ENCODE measurements at regions not wholly inside any gene's neighbourhood (a gene's known extent, or its start where the extent isn't known, plus 50 kb on each side); places are given as distances from the start of the nearest gene placed in this dataset.
"Not testable (repeated sequence)": the region's sequence is repeated elsewhere in the genome, so short reads cannot be mapped to it uniquely, and the experiment has no call there.

DNA sequence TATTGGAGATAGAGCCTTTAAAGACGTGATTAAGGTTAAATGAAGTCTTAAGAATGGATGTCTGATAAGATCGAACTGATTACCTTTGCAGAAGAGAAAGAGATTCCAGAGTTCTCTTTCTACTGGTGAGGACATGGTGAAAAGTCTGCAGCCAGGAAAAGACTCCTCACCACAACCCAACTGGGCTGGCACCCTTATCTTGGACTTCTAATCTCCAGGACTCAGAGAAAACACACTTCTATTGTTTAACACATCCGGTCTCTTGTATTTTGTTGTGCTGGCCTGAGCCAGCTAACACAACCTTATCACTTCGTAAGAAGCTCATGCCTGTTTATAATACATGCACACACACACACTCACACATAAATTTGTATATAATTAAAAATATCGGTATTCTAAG lies 489.1 kb downstream of the PRDM9 start:
- Histone ChIP-seq H3K4me1 (no peaks in the 10 kb centered on the region), H3K9me3 (no peaks in the 10 kb centered on the region), H3K27ac (no peak overlapping the region), H3K36me3 (no peaks in the 10 kb centered on the region), H3K4me3 (no peak overlapping the region), H3K27me3 (no peaks in the 10 kb centered on the region), H3K9ac (ENCODE audit: low read depth in 2 of 2, low read length in 2 of 2) (no peak overlapping the region)
- TF ChIP-seq, protein P1, sequence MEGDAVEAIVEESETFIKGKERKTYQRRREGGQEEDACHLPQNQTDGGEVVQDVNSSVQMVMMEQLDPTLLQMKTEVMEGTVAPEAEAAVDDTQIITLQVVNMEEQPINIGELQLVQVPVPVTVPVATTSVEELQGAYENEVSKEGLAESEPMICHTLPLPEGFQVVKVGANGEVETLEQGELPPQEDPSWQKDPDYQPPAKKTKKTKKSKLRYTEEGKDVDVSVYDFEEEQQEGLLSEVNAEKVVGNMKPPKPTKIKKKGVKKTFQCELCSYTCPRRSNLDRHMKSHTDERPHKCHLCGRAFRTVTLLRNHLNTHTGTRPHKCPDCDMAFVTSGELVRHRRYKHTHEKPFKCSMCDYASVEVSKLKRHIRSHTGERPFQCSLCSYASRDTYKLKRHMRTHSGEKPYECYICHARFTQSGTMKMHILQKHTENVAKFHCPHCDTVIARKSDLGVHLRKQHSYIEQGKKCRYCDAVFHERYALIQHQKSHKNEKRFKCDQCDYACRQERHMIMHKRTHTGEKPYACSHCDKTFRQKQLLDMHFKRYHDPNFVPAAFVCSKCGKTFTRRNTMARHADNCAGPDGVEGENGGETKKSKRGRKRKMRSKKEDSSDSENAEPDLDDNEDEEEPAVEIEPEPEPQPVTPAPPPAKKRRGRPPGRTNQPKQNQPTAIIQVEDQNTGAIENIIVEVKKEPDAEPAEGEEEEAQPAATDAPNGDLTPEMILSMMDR (IDR thresholded peaks at IDR 0.05), result no peak
- no peak for DNase-seq
- intact Hi-C loops (cut with DNase I), result no loop called here

DNA sequence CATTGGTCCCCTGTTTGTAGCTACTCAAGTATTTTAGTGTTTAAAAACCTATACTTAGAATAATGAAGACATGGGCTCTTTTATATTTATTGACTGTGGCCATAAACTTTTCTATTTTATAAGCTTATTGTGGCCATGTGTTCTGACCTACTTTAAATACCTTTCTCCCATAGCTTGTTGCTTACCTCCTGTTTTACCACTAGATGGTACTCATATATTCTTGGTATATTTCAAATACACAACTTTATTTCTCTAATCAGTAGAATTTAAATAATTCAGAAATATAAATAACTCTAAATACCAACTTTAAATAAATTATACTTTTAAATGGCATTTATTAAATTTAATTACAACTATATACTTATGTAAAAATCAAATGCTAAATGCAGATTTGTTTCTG lies 498.0 kb downstream of the PRDM9 start:
- Histone ChIP-seq H3K9me3 (no peaks in the 10 kb centered on the region), H3K9ac (ENCODE audit: low read depth in 2 of 2, low read length in 2 of 2) (no peak overlapping the region), H3K27me3 (no peaks in the 10 kb centered on the region), H3K36me3 (no peaks in the 10 kb centered on the region), H3K4me1 (no peaks in the 10 kb centered on the region), H3K4me3 (no peak overlapping the region), H3K27ac (no peak overlapping the region)
- TF ChIP-seq, protein P1 (IDR thresholded peaks at IDR 0.05), result no peak
- DNase-seq, result no peak
- intact Hi-C loops (cut with DNase I), result no loop called here

DNA sequence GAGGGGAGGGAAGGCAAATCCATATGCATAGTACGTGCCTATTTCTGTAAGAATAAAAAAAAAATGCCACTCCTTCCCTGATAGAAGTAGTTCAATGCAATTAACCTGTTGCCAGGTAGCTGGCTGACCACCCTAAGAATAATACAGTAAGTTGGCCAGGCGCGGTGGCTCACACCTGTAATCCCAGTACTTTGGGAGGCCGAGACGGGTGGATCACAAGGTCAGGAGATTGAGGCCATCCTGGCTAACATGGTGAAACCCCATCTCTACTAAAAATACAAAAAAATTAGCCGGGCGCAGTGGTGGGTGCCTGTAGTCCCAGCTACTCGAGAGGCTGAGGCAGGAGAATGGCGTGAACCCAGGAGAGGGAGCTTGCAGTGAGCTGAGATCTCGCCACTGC lies 510.3 kb downstream of the PRDM9 start:
- H3K4me1 ChIP-seq; H3K27ac ChIP-seq; H3K4me3 ChIP-seq; H3K36me3 ChIP-seq; intact Hi-C loops (cut with DNase I); DNase-seq; H3K9ac ChIP-seq (ENCODE audit: low read depth in 2 of 2, low read length in 2 of 2); H3K27me3 ChIP-seq; H3K9me3 ChIP-seq: not testable (repeated sequence)

DNA sequence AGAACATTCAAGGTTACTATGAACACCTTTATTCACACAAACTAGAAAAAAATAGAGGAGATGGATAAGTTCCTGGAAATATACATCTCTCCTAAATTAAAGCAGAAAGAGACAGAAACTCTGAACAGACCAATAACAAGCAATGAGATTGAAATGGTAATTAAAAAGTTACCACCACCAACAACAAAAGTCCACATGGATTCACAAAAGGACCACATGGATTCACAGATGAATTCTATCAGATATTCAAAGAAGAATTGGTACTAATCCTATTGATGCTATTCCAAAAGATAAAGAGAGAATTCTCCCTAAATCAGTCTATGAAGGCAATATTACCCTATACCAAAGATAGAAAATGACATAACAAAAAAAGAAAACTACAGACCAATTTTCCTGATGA lies 518.9 kb downstream of the PRDM9 start:
- no peak for DNase-seq
- no peak overlapping the region for H3K4me3 ChIP-seq
- no peaks in the 10 kb centered on the region for H3K27me3 ChIP-seq
- H3K9me3 ChIP-seq, result no peaks in the 10 kb centered on the region
- no peaks in the 10 kb centered on the region for H3K4me1 ChIP-seq
- H3K36me3 ChIP-seq, result no peaks in the 10 kb centered on the region
- no peak overlapping the region for H3K9ac ChIP-seq (ENCODE audit: low read depth in 2 of 2, low read length in 2 of 2)
- intact Hi-C loops (cut with DNase I), result no loop called here
- no peak overlapping the region for H3K27ac ChIP-seq
- TF ChIP-seq, protein P1 (IDR thresholded peaks at IDR 0.05), result no peak

DNA sequence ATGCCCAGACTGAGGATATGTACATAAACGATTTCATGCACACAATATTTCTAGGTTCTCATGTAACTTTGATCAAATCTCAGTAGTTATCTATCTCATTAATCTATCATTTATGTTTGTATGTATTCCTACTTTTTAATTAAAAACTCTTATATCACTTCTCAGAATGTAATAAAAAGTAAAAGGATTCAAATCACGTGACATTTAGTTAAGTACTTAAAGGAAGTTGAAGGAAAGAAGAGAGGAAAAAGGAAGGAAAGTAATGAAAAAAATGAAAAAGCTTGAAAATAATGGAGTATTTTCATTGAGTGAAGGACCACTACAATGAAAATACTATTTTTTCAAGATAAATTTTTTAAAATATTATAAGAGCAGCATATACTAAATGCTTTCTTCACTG lies 535.3 kb downstream of the PRDM9 start:
- Histone ChIP-seq H3K9ac (ENCODE audit: low read depth in 2 of 2, low read length in 2 of 2) (no peak overlapping the region), H3K4me1 (no peaks in the 10 kb centered on the region), H3K27me3 (no peaks in the 10 kb centered on the region), H3K4me3 (no peak overlapping the region), H3K36me3 (no peaks in the 10 kb centered on the region), H3K9me3 (no peaks in the 10 kb centered on the region), H3K27ac (no peak overlapping the region)
- no peak for DNase-seq
- TF ChIP-seq, protein P1 (IDR thresholded peaks at IDR 0.05), result no peak
- intact Hi-C loops (cut with DNase I), result no loop called here

DNA sequence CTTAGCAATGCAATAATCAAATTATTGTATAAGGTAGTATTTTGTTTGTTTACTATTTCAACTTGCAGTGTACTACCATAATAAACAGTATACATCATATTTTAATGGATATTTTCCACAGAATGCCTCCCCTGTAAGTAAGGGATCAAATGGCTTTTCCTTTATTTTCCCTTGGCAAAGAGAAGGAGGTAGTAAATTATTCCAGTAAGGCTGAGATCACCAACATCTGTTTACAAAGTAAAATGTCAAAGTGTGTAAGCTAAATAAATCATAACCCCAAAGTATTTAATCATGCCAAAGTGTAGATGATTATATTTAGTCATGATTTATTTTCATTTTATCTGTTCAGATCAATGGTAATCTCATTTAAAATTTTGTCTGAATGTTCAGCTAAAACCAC lies 537.6 kb downstream of the PRDM9 start:
- TF ChIP-seq, protein P1 (IDR thresholded peaks at IDR 0.05), result no peak
- Histone ChIP-seq H3K9me3 (no peaks in the 10 kb centered on the region), H3K27ac (no peak overlapping the region), H3K27me3 (no peaks in the 10 kb centered on the region), H3K36me3 (no peaks in the 10 kb centered on the region), H3K4me1 (no peaks in the 10 kb centered on the region), H3K4me3 (no peak overlapping the region), H3K9ac (ENCODE audit: low read depth in 2 of 2, low read length in 2 of 2) (no peak overlapping the region)
- no peak for DNase-seq
- intact Hi-C loops (cut with DNase I), result no loop called here
